ENCODE measurements at regions not wholly inside any gene's neighbourhood (a gene's known extent, or its start where the extent isn't known, plus 50 kb on each side); places are given as distances from the start of the nearest gene placed in this dataset.

- DNase-seq, result no peak
- H3K36me3 ChIP-seq, result no peaks in the 10 kb centered on the region
These were observed 73.9 kb upstream of the HK2 start for GRCh38 chr2:74759986-74760385.

GRCh38 chr2:74760875-74761630, 72.9 kb upstream of the HK2 start:
- intact Hi-C loops (cut with DNase I; ENCODE audit: low total_unique reads), result no loop called here
- Histone ChIP-seq H3K36me3 (no peaks in the 10 kb centered on the region), H3K4me1 (peaks cover 0 to 12% (median 6%) of the 10 kb centered on the region in 4 donors), H3K9me3 (peaks cover 6 to 14% (median 9%) of the 10 kb centered on the region in 4 donors), H3K4me3 (no peak overlapping the region), H3K27me3 (no peaks in the 10 kb centered on the region), H3K27ac (no peak overlapping the region)
- no peak for TF ChIP-seq EP300 (IDR thresholded peaks at IDR 0.05)
- TF ChIP-seq POLR2A (IDR thresholded peaks at IDR 0.05), result no peak
- no peak for TF ChIP-seq POLR2AphosphoS5 (IDR thresholded peaks at IDR 0.05)
- no peak for TF ChIP-seq CTCF (IDR thresholded peaks at IDR 0.05)
- 81 to 87% (median 85%) methylated on average over 6 of the region's 6 CpGs for WGBS, 5 donors
- no peak for DNase-seq

More at GRCh38 chr2:74759986-74760385, 73.9 kb upstream of the HK2 start:
- Histone ChIP-seq H3K27ac (peak overlapping the region in 1 of 5 donors; percentile 19), H3K4me3 (no peak overlapping the region), H3K4me1 (peaks cover 0 to 12% (median 5%) of the 10 kb centered on the region in 4 donors), H3K9me3 (peaks cover 6 to 22% (median 16%) of the 10 kb centered on the region in 4 donors), H3K27me3 (no peaks in the 10 kb centered on the region)
- intact Hi-C loops (cut with DNase I; ENCODE audit: low total_unique reads), result no loop called here
- no peak for TF ChIP-seq EP300 (IDR thresholded peaks at IDR 0.05)
- no peak for TF ChIP-seq CTCF (IDR thresholded peaks at IDR 0.05)
- TF ChIP-seq POLR2AphosphoS5 (IDR thresholded peaks at IDR 0.05), result no peak
- no peak for TF ChIP-seq POLR2A (IDR thresholded peaks at IDR 0.05)

- no peak overlapping the region for H3K27ac ChIP-seq
- intact Hi-C loops (cut with DNase I; ENCODE audit: low total_unique reads), result no loop called here
- no peaks in the 10 kb centered on the region for H3K9me3 ChIP-seq
- no peak for TF ChIP-seq POLR2AphosphoS5 (IDR thresholded peaks at IDR 0.05)
- no peak for TF ChIP-seq POLR2A (IDR thresholded peaks at IDR 0.05)
- no peak for TF ChIP-seq CTCF (IDR thresholded peaks at IDR 0.05)
- no peak for TF ChIP-seq EP300 (IDR thresholded peaks at IDR 0.05)
- H3K4me1 ChIP-seq, result peaks cover 0 to 12% (median 6%) of the 10 kb centered on the region in 4 donors
- no peak for DNase-seq
- 80 to 88% (median 82%) methylated on average over 3 of the region's 3 CpGs for WGBS, 5 donors
- H3K36me3 ChIP-seq, result no peaks in the 10 kb centered on the region
- no peaks in the 10 kb centered on the region for H3K27me3 ChIP-seq
- no peak overlapping the region for H3K4me3 ChIP-seq
These were observed 71.1 kb upstream of the HK2 start for GRCh38 chr2:74762789-74763188.

- H3K9me3 ChIP-seq, result no peaks in the 10 kb centered on the region
- TF ChIP-seq CTCF (IDR thresholded peaks at IDR 0.05) (no peak), EP300 (IDR thresholded peaks at IDR 0.05) (no peak), POLR2AphosphoS5 (IDR thresholded peaks at IDR 0.05) (no peak), POLR2A (IDR thresholded peaks at IDR 0.05) (no peak)
- H3K4me1 ChIP-seq, result peaks cover 0 to 17% (median 6%) of the 10 kb centered on the region in 4 donors
- H3K4me3 ChIP-seq, result no peak overlapping the region
- DNase-seq, result no peak
- H3K36me3 ChIP-seq, result no peaks in the 10 kb centered on the region
- no peak overlapping the region for H3K27ac ChIP-seq
- H3K27me3 ChIP-seq, result no peaks in the 10 kb centered on the region
- intact Hi-C loops (cut with DNase I; ENCODE audit: low total_unique reads), result no loop called here
These were observed 69.9 kb upstream of the HK2 start for GRCh38 chr2:74763962-74764428.

Measured in stomach (tissue), 8 donors.